DOHH2 (cell line): ENCODE measurements at regions not wholly inside any gene's neighbourhood (a gene's known extent, or its start where the extent isn't known, plus 50 kb on each side); places are given as distances from the start of the nearest gene placed in this dataset.

Source experiments
- H3F3A ChIP-seq: fragments of 200-600 bp; sonication (generic), shearing (Covaris generic); 2 replicates; pipeline ENCODE4 v1.6.0; 2016; ENCODE audit warnings: antibody characterized with exemption, mild to moderate bottlenecking; ENCODE audit not compliant: control insufficient read depth, insufficient read depth
- H3K27ac ChIP-seq: fragments of 200-600 bp; sonication (generic); 2 replicates; pipeline ENCODE4 v1.5.1; 2014; ENCODE audit warnings: low read depth, mild to moderate bottlenecking, low read length, moderate library complexity
- H3K27me3 ChIP-seq: fragments of 200-600 bp; sonication (generic); 2 replicates; pipeline ENCODE4 v1.6.1; 2014; ENCODE audit warnings: mild to moderate bottlenecking, low read length, mixed read lengths; ENCODE audit not compliant: control insufficient read depth
- H3K36me3 ChIP-seq: fragments of 200-600 bp; sonication (generic); 2 replicates; pipeline ENCODE4 v1.6.1; 2014; ENCODE audit warnings: mild to moderate bottlenecking, low read length, moderate library complexity, mixed read lengths; ENCODE audit not compliant: control insufficient read depth
- H3K4me1 ChIP-seq: fragments of 200-600 bp; sonication (generic); 2 replicates; pipeline ENCODE4 v1.6.1; 2014; ENCODE audit warnings: mild to moderate bottlenecking, low read length, mixed read lengths; ENCODE audit not compliant: control insufficient read depth
- H3K4me2 ChIP-seq: fragments of 200-600 bp; sonication (generic); 2 replicates; pipeline ENCODE4 v1.6.0; 2014; ENCODE audit warnings: mild to moderate bottlenecking, low read length, moderate library complexity
- H3K4me3 ChIP-seq: fragments of 200-600 bp; sonication (generic); 2 replicates; pipeline ENCODE4 v1.5.1; 2014; ENCODE audit warnings: mild to moderate bottlenecking, low read length, mixed read lengths
- H3K79me2 ChIP-seq: fragments of 200-600 bp; sonication (generic); 2 replicates; pipeline ENCODE4 v1.6.1; 2014; ENCODE audit warnings: mild to moderate bottlenecking, low read length, mixed read lengths; ENCODE audit not compliant: control insufficient read depth
- H3K9me2 ChIP-seq: fragments of 200-600 bp; sonication (generic); replicated peaks from 2 replicates; pipeline ENCODE4 v1.6.1; 2014; ENCODE audit warnings: mild to moderate bottlenecking, low read length, mixed read lengths; ENCODE audit not compliant: control insufficient read depth
- H3K9me3 ChIP-seq: fragments of 200-600 bp; sonication (generic); 2 replicates; pipeline ENCODE4 v1.6.1; 2014; ENCODE audit warnings: antibody characterized with exemption, low read length, mixed read lengths; ENCODE audit not compliant: control insufficient read depth, insufficient read depth
- H4K20me1 ChIP-seq: fragments of 200-600 bp; sonication (generic); 2 replicates; pipeline ENCODE4 v1.6.0; 2014; ENCODE audit warnings: low read depth, mild to moderate bottlenecking, antibody characterized with exemption, low read length, moderate library complexity; ENCODE audit not compliant: control insufficient read depth, insufficient read depth
- CTCF ChIP-seq: fragments of 200-600 bp; sonication (generic); IDR thresholded peaks from one replicate; pipeline ENCODE4 v1.5.1; 2014; ENCODE audit warnings: antibody characterized with exemption, mild to moderate bottlenecking, low read depth, low read length; ENCODE audit not compliant: poor library complexity, severe bottlenecking
- EZH2phosphoT487 ChIP-seq: fragments of 200-600 bp; sonication (generic); IDR thresholded peaks from 2 replicates; pipeline ENCODE4 v1.6.1; 2017; ENCODE audit warnings: borderline replicate concordance, mild to moderate bottlenecking, antibody characterized with exemption, low read length, moderate library complexity, mixed read lengths

GRCh38 chr17:13365331-13365730 is 236.4 kb downstream of the HS3ST3A1 start:
- no peak overlapping the region for H3K4me3 ChIP-seq
- H3K79me2 ChIP-seq, result no peaks in the 10 kb centered on the region
- H3K4me1 ChIP-seq, result no peaks in the 10 kb centered on the region
- no peak for TF ChIP-seq CTCF
- TF ChIP-seq EZH2phosphoT487, result no peak
- H3K4me2 ChIP-seq, result no peak overlapping the region
- no peaks in the 10 kb centered on the region for H3K9me2 ChIP-seq
- no peaks in the 10 kb centered on the region for H3K9me3 ChIP-seq
- H4K20me1 ChIP-seq, result no peaks in the 10 kb centered on the region
- H3K27me3 ChIP-seq, result no peaks in the 10 kb centered on the region
- H3F3A ChIP-seq, result no peaks in the 10 kb centered on the region
- H3K36me3 ChIP-seq, result no peaks in the 10 kb centered on the region
- H3K27ac ChIP-seq, result no peak overlapping the region

GRCh38 chr17:13363771-13364170 is 238.0 kb downstream of the HS3ST3A1 start:
- TF ChIP-seq CTCF, result no peak
- no peak for TF ChIP-seq EZH2phosphoT487
- Histone ChIP-seq H3K4me2 (no peak overlapping the region), H3K27me3 (no peaks in the 10 kb centered on the region), H3K9me3 (no peaks in the 10 kb centered on the region), H4K20me1 (no peaks in the 10 kb centered on the region), H3K4me1 (no peaks in the 10 kb centered on the region), H3F3A (no peaks in the 10 kb centered on the region), H3K27ac (no peak overlapping the region), H3K79me2 (no peaks in the 10 kb centered on the region), H3K36me3 (no peaks in the 10 kb centered on the region), H3K4me3 (no peak overlapping the region), H3K9me2 (no peaks in the 10 kb centered on the region)

GRCh38 chr17:13362341-13363122 is 239.2 kb downstream of the HS3ST3A1 start:
- no peak overlapping the region for H3K27ac ChIP-seq
- H3F3A ChIP-seq, result no peaks in the 10 kb centered on the region
- no peaks in the 10 kb centered on the region for H3K79me2 ChIP-seq
- no peak for TF ChIP-seq CTCF
- H3K4me3 ChIP-seq, result no peak overlapping the region
- no peaks in the 10 kb centered on the region for H4K20me1 ChIP-seq
- H3K36me3 ChIP-seq, result no peaks in the 10 kb centered on the region
- no peaks in the 10 kb centered on the region for H3K27me3 ChIP-seq
- H3K4me2 ChIP-seq, result no peak overlapping the region
- H3K9me2 ChIP-seq, result no peaks in the 10 kb centered on the region
- H3K9me3 ChIP-seq, result no peaks in the 10 kb centered on the region
- no peaks in the 10 kb centered on the region for H3K4me1 ChIP-seq
